Chondrocyte (in vitro differentiated cells): ENCODE measurements at regions not wholly inside any gene's neighbourhood (a gene's known extent, or its start where the extent isn't known, plus 50 kb on each side); places are given as distances from the start of the nearest gene placed in this dataset.

Experiments used
- DNase-seq: peaks from one replicate; pipeline ENCODE4 v3.0.0; 2021; ENCODE audit warnings: mixed read lengths, low spot score
- H3K27ac Mint-ChIP-seq: one replicate; pipeline ENCODE4 v1.8.0; 2021; ENCODE audit warnings: mild to moderate bottlenecking, moderate library complexity, mixed read lengths; ENCODE audit not compliant: unreplicated experiment
- H3K27me3 Mint-ChIP-seq: 2 replicates; pipeline ENCODE4 v1.8.0; 2021; ENCODE audit warnings: low read depth, mixed read lengths
- H3K36me3 Mint-ChIP-seq: 2 replicates; pipeline ENCODE4 v1.8.0; 2021; ENCODE audit warnings: low read depth, mixed read lengths
- H3K4me1 Mint-ChIP-seq: 2 replicates; pipeline ENCODE4 v1.8.0; 2021; ENCODE audit warnings: low read depth, mild to moderate bottlenecking, mixed read lengths
- H3K4me3 Mint-ChIP-seq: one replicate; pipeline ENCODE4 v1.8.0; 2021; ENCODE audit warnings: mild to moderate bottlenecking, moderate library complexity, mixed read lengths; ENCODE audit not compliant: unreplicated experiment
- H3K9me3 Mint-ChIP-seq: 2 replicates; pipeline ENCODE4 v1.8.0; 2021; ENCODE audit warnings: low read depth, mixed read lengths
- TF ChIP-seq, protein P1 (sequence below): fragments of 200-600 bp; sonication (generic); IDR thresholded peaks from 2 replicates; pipeline ENCODE4 v1.5.0; 2021; ENCODE audit warnings: antibody characterized with exemption, mild to moderate bottlenecking, moderate library complexity

DNA sequence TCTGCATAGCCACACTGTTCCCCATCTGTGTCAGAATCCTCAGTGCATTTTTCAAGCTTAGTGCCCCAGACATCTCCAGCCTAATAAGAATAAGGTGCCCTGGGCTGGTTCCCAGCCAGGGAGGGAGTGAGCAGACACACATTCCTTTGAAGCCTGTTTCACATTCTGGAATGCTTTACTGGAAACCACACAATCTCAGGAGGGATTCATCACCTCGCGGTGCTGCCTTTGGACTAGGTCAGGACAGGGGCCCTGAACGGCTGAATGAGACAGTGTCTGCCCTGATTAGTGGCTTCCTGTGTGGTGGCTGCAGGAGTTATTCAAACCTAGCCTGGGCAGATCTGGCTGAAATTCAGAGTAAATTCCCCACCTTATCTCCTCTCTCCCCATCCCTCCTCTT is 108.0 kb upstream of the LDAH start:
- Mint-ChIP-seq H3K27me3 (no peaks in the 10 kb centered on the region), H3K9me3 (peaks cover 11% of the 10 kb centered on the region), H3K4me3 (no peak overlapping the region), H3K4me1 (peaks cover 59% of the 10 kb centered on the region), H3K36me3 (peaks cover 3% of the 10 kb centered on the region), H3K27ac (peak overlapping the region; percentile 50)
- TF ChIP-seq, protein P1, sequence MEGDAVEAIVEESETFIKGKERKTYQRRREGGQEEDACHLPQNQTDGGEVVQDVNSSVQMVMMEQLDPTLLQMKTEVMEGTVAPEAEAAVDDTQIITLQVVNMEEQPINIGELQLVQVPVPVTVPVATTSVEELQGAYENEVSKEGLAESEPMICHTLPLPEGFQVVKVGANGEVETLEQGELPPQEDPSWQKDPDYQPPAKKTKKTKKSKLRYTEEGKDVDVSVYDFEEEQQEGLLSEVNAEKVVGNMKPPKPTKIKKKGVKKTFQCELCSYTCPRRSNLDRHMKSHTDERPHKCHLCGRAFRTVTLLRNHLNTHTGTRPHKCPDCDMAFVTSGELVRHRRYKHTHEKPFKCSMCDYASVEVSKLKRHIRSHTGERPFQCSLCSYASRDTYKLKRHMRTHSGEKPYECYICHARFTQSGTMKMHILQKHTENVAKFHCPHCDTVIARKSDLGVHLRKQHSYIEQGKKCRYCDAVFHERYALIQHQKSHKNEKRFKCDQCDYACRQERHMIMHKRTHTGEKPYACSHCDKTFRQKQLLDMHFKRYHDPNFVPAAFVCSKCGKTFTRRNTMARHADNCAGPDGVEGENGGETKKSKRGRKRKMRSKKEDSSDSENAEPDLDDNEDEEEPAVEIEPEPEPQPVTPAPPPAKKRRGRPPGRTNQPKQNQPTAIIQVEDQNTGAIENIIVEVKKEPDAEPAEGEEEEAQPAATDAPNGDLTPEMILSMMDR, result no peak
- DNase-seq, result no peak

DNA sequence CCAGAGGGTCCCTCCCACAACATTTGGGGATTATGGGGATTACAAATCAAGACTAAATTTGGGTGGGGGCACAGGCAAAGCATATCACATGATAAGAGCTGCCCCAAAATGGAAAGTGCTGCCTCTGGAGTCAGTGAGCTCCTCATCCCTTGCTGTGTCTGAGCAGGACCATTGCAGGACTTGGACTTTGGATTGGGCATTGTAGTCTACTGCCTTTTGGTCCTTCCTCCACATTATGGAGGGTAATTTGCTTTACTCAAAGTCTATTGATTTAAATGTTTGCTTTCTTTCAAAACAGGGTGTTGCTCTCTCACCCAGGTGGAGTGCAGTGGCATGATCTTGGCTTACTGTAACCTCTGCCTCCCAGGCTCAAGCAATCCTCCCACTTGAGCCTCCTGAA is 106.8 kb upstream of the LDAH start:
- DNase-seq, result no peak

DNA sequence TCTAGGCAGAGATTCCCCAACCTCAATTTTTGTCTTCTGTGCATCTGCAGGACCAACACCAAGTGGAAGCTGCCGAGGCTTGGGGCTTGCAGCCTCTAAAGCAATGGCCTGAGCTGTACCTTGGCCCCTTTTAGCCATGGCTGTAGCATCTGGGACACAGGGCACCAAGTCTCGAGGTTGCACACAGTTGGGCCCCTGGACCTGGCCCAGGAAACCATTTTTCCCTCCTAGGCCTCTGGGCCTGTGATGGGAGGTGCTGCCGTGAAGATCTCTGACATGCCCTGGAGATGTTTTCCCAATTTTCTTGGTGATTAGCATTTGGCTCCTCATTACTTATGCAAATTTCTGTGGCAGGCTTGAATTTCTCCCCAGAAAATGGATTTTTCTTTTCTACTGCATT is 105.7 kb upstream of the LDAH start:
- peaks cover 49% of the 10 kb centered on the region for H3K4me1 Mint-ChIP-seq
- TF ChIP-seq, protein P1, result no peak
- H3K4me3 Mint-ChIP-seq, result no peak overlapping the region
- DNase-seq, result no peak
- no peak overlapping the region for H3K27ac Mint-ChIP-seq
- no peaks in the 10 kb centered on the region for H3K27me3 Mint-ChIP-seq
- peaks cover 3% of the 10 kb centered on the region for H3K36me3 Mint-ChIP-seq
- H3K9me3 Mint-ChIP-seq, result peaks cover 11% of the 10 kb centered on the region

More for the DNA sequence above, 106.8 kb upstream of the LDAH start:
- no peak overlapping the region for H3K4me3 Mint-ChIP-seq
- H3K36me3 Mint-ChIP-seq, result peaks cover 3% of the 10 kb centered on the region
- no peaks in the 10 kb centered on the region for H3K27me3 Mint-ChIP-seq
- no peak overlapping the region for H3K27ac Mint-ChIP-seq
- peaks cover 59% of the 10 kb centered on the region for H3K4me1 Mint-ChIP-seq
- peaks cover 11% of the 10 kb centered on the region for H3K9me3 Mint-ChIP-seq
- TF ChIP-seq, protein P1, result no peak

DNA sequence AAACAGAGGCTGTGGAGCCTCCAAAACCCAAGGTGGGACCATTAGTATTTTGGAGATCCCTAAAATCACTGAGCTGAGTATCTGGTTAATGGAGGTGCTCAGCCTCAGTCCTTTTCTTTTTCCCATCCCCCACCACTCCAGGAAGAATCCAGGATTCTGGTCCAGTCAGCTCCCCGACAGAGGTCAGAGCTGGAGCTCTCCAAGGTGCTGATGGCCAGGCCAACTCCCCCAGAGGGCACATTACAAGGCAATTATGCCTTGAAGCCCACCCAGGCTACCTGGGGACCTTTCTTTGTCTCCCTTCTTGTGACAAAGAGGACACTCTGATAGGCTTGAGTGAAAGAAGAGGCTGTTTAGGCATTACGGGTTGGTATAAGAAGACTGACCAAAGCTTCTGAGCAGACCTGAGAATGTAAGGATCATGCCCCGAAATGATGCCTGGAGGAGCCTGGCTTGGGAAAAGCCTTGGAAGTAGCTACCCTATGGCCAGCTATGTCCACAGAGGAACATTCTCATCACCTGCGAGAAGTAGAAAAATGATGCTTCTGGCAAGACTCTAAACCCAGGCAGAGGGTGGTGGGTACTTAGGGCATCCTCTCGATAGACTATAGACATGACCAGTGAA is 102.5 kb upstream of the LDAH start:
- Mint-ChIP-seq H3K27ac (no peak overlapping the region), H3K36me3 (peaks cover 3% of the 10 kb centered on the region), H3K9me3 (peaks cover 11% of the 10 kb centered on the region), H3K4me1 (peaks cover 17% of the 10 kb centered on the region), H3K27me3 (no peaks in the 10 kb centered on the region), H3K4me3 (no peak overlapping the region)
- TF ChIP-seq, protein P1, result no peak
- DNase-seq, result no peak

DNA sequence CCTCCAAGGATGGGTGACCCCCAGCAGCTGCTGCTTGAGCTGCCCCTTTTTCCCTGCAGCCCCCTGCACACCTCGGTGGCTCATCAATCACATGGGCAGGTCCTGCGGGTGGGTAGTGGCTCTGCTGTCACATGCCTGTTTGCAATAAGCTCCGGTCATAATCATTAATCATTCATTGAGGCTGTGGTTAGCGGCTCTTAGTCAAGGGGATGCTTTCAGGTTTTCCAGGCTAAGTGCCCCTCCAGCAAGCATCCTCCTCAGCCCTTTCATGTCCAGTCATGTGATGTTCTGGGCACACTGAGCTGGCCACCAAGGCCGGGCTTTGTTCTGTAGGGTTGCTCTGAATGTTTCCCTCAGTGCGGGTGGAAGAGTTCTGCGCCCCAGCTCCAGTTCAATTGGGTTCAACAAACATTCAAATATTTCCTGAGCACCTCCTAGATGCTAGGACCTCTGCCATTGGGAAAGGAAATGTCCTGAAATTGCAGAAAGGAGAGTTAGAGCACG is 96.4 kb upstream of the LDAH start:
- Mint-ChIP-seq H3K4me3 (no peak overlapping the region), H3K36me3 (no peaks in the 10 kb centered on the region), H3K27me3 (no peaks in the 10 kb centered on the region), H3K4me1 (peaks cover 37% of the 10 kb centered on the region), H3K27ac (peak overlapping the region; percentile 49), H3K9me3 (no peaks in the 10 kb centered on the region)
- DNase-seq, result no peak
- TF ChIP-seq, protein P1, result no peak
